ENCODE measurements at regions not wholly inside any gene's neighbourhood (a gene's known extent, or its start where the extent isn't known, plus 50 kb on each side); places are given as distances from the start of the nearest gene placed in this dataset.

- no peak for TF ChIP-seq ZNF639 (CRISPR knock-in tag; conservative IDR thresholded peaks at IDR 0.05 in 1 of 2, IDR thresholded peaks at IDR 0.05 in 1 of 2)
Observed at GRCh38 chr1:182261655-182262054, 129.9 kb downstream of the GLUL start (continued).

- Histone ChIP-seq H2AFZ (ENCODE audit: low read depth, low read length) (peak overlapping the region; percentile 7; the same call in 1 of the 2 replicates), H3K27ac (ENCODE audit: extremely low read depth, low read depth, low read length) (0 out of 3 replicates have a peak overlapping the region, but pooled peaks have one; percentile 3), H3K9me1 (ENCODE audit: control insufficient read depth, insufficient read depth, low read length) (no peaks in the 10 kb centered on the region), H3K79me2 (ENCODE audit: control insufficient read depth, insufficient read depth, low read length) (no peaks in the 10 kb centered on the region), H3K9me3 (replicated peaks; ENCODE audit: control insufficient read depth, insufficient read depth, low read depth, low read length) (no peaks in the 10 kb centered on the region), H3K9ac (ENCODE audit: insufficient read depth in 1 of 2, low read depth in 2 of 2, low read length in 2 of 2) (no peak overlapping the region), H3K4me2 (ENCODE audit: insufficient read depth, low read length) (no peak overlapping the region), H3K4me1 (replicated peaks in 1 of 2; ENCODE audit: control insufficient read depth in 2 of 2, insufficient read depth in 2 of 2, low read length in 2 of 2) (peaks cover 35 to 47% of the 10 kb centered on the region in 2 experiments), H3K4me3 (no peak overlapping the region), H4K20me1 (replicated peaks; ENCODE audit: control insufficient read depth, insufficient read depth, low read length) (no peaks in the 10 kb centered on the region), H3K36me3 (ENCODE audit: control insufficient read depth, insufficient read depth, low read length) (no peaks in the 10 kb centered on the region), H3K27me3 (ENCODE audit: control insufficient read depth in 2 of 2, insufficient read depth in 2 of 2, low read length in 2 of 2) (no peaks in the 10 kb centered on the region)
- in situ Hi-C loops (cut with MboI) (no loop called here), intact Hi-C loops (cut with micrococcal nuclease) (no loop called here)
- FAIRE-seq (no peak), ATAC-seq (peak; percentile 10; the same call in 2 of the 3 replicates), DNase-seq (ENCODE audit: extremely low read depth in 1 of 4, low spot score in 3 of 4) (peak in 2 of 4 experiments; percentile 30 to 58)
- CTCF ChIA-PET (ENCODE audit: low intra/inter-chr PET ratio), result no interaction called here
- POLR2A ChIA-PET, result interaction anchor here (0.7 to 2.4 kb wide), 4 partner anchors 10 to 129 kb away, joined by 3 to 7 read pairs (median 4); no protein-coding TSS in a partner anchor
- WGBS (ENCODE audit: insufficient coverage, low coverage, missing lambda C conversion rate), result 64% methylated on average over 4 of the region's 4 CpGs
- no TSS peak for BruUV-seq (replicated peaks)
- TF ChIP-seq ZFP36 (IDR thresholded peaks at IDR 0.05; ENCODE audit: low read depth, low read length, partially characterized antibody) (no peak), ZNF79 (CRISPR knock-in tag; IDR thresholded peaks at IDR 0.05; ENCODE audit: low read depth) (no peak), POU5F1 (IDR thresholded peaks at IDR 0.05; ENCODE audit: borderline replicate concordance, low read depth, low read length, partially characterized antibody) (no peak), KLF1 (tag; IDR thresholded peaks at IDR 0.05) (no peak), CTCF (IDR thresholded peaks at IDR 0.05 in 2 of 3, conservative IDR thresholded peaks at IDR 0.05 in 1 of 3; ENCODE audit: insufficient read depth in 2 of 3, low read depth in 1 of 3, low read length in 3 of 3) (peak in 2 of 3 experiments; percentile 17 to 32; a peak in 1 of 6 replicates), ZNF717 (CRISPR knock-in tag; IDR thresholded peaks at IDR 0.05) (no peak), CEBPB (tag; IDR thresholded peaks at IDR 0.05) (no peak), FOSL1 (tag; conservative IDR thresholded peaks at IDR 0.05) (no peak), DMBX1 (CRISPR knock-in tag; IDR thresholded peaks at IDR 0.05; ENCODE audit: borderline replicate concordance) (0 out of 2 replicates have a peak, but pooled peaks have one; percentile 12), ZNF174 (CRISPR knock-in tag; IDR thresholded peaks at IDR 0.05) (no peak), U2AF1 (optimal IDR thresholded peaks at IDR 0.05; ENCODE audit: low read depth, low read length) (no peak), ZNF316 (IDR thresholded peaks at IDR 0.05) (peak; percentile 59), GTF2E2 (tag; IDR thresholded peaks at IDR 0.05) (peak; percentile 7; the same call in 1 of the 2 replicates), ZNF311 (CRISPR knock-in tag; IDR thresholded peaks at IDR 0.05) (peak; percentile 50; the same call in 1 of the 2 replicates), ATF4 (CRISPR knock-in tag; IDR thresholded peaks at IDR 0.05) (0 out of 2 replicates have a peak, but pooled peaks have one; percentile 38), ZNF764 (CRISPR knock-in tag; IDR thresholded peaks at IDR 0.05; ENCODE audit: low read depth) (no peak)
Observed at GRCh38 chr1:182260516-182260915, 131.1 kb downstream of the GLUL start.

Measured in K562 (cell line).